SK-N-SH (cell line): ENCODE measurements at regions not wholly inside any gene's neighbourhood (a gene's known extent, or its start where the extent isn't known, plus 50 kb on each side); places are given as distances from the start of the nearest gene placed in this dataset.
A peak's percentile ranks its signal among the peaks of the same experiment; 100 is the strongest.
"Not testable (repeated sequence)": the region's sequence is repeated elsewhere in the genome, so short reads cannot be mapped to it uniquely, and the experiment has no call there.

Experiments used
- CTCF ChIA-PET: fragments of 300-600, 350-600 bp; formaldehyde crosslinking; extraction: SDS; loops from one replicate; lab custom pipeline; 2021; lab: Yijun Ruan, JAX
- POLR2A ChIA-PET: fragments of 350-600 bp; sonication (Branson Sonifier 250); formaldehyde crosslinking; extraction: SDS; loops from one replicate; lab custom pipeline; 2020; ENCODE audit warnings: antibody characterized with exemption, inconsistent platforms; lab: Yijun Ruan, JAX
- DNase-seq: peaks from one replicate; pipeline ENCODE4 v3.0.0; 2012
- H2AFZ ChIP-seq: fragments of 200-600 bp; sonication (generic); 2 replicates; pipeline ENCODE4 v1.8.1; 2016; ENCODE audit warnings: antibody characterized with exemption, mild to moderate bottlenecking, low read depth
- H3F3A ChIP-seq: fragments of 200-600 bp; sonication (generic); replicated peaks from 2 replicates; pipeline ENCODE3; 2016; ENCODE audit warnings: antibody characterized with exemption, mild to moderate bottlenecking; ENCODE audit not compliant: insufficient read depth
- H3K27ac ChIP-seq, 2 experiments: fragments of 200-500 bp in 1 of 2; fragments of 200-600 bp in 1 of 2; sonication (Bioruptor generic) in 1 of 2; sonication (generic), shearing (Covaris generic) in 1 of 2; 2 replicates each; pipeline versions ENCODE4 v1.5.1 to v1.6.1; 2014 to 2016; ENCODE audit warnings: low read depth in 2 of 2, inconsistent platforms in 1 of 2, low read length in 1 of 2, mild to moderate bottlenecking in 1 of 2, mixed read lengths in 1 of 2
- H3K27me3 ChIP-seq: fragments of 200-600 bp; sonication (generic), shearing (Covaris generic); 2 replicates; pipeline ENCODE4 v1.6.1; 2016; ENCODE audit warnings: mixed run types; ENCODE audit not compliant: insufficient read depth
- H3K36me3 ChIP-seq, 2 experiments: fragments of 200-500 bp in 1 of 2; fragments of 200-600 bp in 1 of 2; sonication (Bioruptor generic) in 1 of 2; sonication (generic) in 1 of 2; replicated peaks in 1 of 2; 2 replicates each; pipeline versions ENCODE3 to v1.5.1; 2014 to 2016; ENCODE audit warnings: low read length in 1 of 2, mild to moderate bottlenecking in 1 of 2; ENCODE audit not compliant: insufficient read depth in 2 of 2, control insufficient read depth in 1 of 2
- H3K4me1 ChIP-seq, 2 experiments: fragments of 200-500 bp in 1 of 2; fragments of 200-600 bp in 1 of 2; sonication (Bioruptor generic) in 1 of 2; sonication (generic), shearing (Covaris generic) in 1 of 2; 2 replicates each; pipeline versions ENCODE4 v1.5.1 to v1.6.1; 2014 to 2016; ENCODE audit warnings: low read depth in 1 of 2, low read length in 1 of 2, mixed run types in 1 of 2; ENCODE audit not compliant: insufficient read depth in 2 of 2, control insufficient read depth in 1 of 2
- H3K4me2 ChIP-seq: fragments of 200-600 bp; sonication (generic), shearing (Covaris generic); 2 replicates; pipeline ENCODE4 v1.6.1; 2017; ENCODE audit warnings: mixed run types
- H3K4me3 ChIP-seq, 2 experiments: fragments of 200-500 bp in 1 of 2; fragments of 200-600 bp in 1 of 2; sonication (Bioruptor generic) in 1 of 2; sonication (generic), shearing (Covaris generic) in 1 of 2; 2 replicates each; pipeline versions ENCODE4 v1.5.1 to v1.8.1; 2014 to 2016; ENCODE audit warnings: low read depth in 2 of 2, inconsistent platforms in 1 of 2, low read length in 1 of 2, mild to moderate bottlenecking in 1 of 2, mixed read lengths in 1 of 2, moderate library complexity in 1 of 2
- H3K79me2 ChIP-seq: fragments of 200-600 bp; sonication (generic); 2 replicates; pipeline ENCODE4 v1.8.1; 2017; ENCODE audit warnings: mild to moderate bottlenecking; ENCODE audit not compliant: insufficient read depth
- H3K9ac ChIP-seq: fragments of 200-600 bp; sonication (generic); 2 replicates; pipeline ENCODE4 v1.6.1; 2017; ENCODE audit warnings: mixed run types
- H3K9me2 ChIP-seq: fragments of 200-600 bp; sonication (generic); 2 replicates; pipeline ENCODE4 v1.6.1; 2017; ENCODE audit warnings: mixed run types
- H3K9me3 ChIP-seq: fragments of 200-600 bp; sonication (generic); 2 replicates; pipeline ENCODE4 v1.6.1; 2017; ENCODE audit warnings: mixed run types, mild to moderate bottlenecking, moderate library complexity
- H4K20me1 ChIP-seq: fragments of 200-600 bp; sonication (generic); 2 replicates; pipeline ENCODE4 v1.6.1; 2017; ENCODE audit warnings: mild to moderate bottlenecking, mixed run types; ENCODE audit not compliant: insufficient read depth
- CTCF ChIP-seq: fragments of 200-600 bp; sonication (generic); IDR thresholded peaks from 2 replicates; pipeline ENCODE4 v1.6.1; 2017; ENCODE audit warnings: antibody characterized with exemption, mild to moderate bottlenecking, moderate library complexity
- WGBS: methylation state at CpG from one replicate; pipeline ENCODE4 v1.1.6; 2017; ENCODE audit warnings: low lambda C conversion rate; 5-methylcytosine and 5-hydroxymethylcytosine counted together

DNA sequence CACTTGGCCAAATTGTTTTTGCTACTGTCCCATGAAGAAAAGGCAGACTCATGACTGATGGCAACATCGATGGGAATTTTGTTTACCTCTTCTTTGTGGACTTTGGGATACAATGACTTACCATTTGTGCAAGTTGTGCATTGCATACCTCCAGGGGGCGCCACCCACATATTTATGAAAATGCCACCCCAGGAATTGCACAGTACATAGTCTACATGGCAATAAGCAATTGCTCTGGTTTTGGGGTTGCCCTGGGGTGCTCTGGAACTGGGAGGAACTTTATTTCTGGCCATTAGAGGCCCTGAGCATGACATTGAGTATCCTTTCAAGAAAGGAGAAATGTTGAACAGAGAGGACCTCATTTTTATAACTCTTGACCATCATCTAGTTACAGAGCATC, 109.1 kb upstream of the ZNF195 start:
- H3F3A ChIP-seq, H3K27ac ChIP-seq, H3K9me3 ChIP-seq, H3K9me2 ChIP-seq, CTCF ChIA-PET, H3K79me2 ChIP-seq, DNase-seq, POLR2A ChIA-PET, H3K9ac ChIP-seq, H3K4me2 ChIP-seq, H3K4me1 ChIP-seq, H4K20me1 ChIP-seq, H3K36me3 ChIP-seq, H2AFZ ChIP-seq, H3K4me3 ChIP-seq, H3K27me3 ChIP-seq: not testable (repeated sequence)
- 21% methylated on average over 2 of the region's 2 CpGs for WGBS
- TF ChIP-seq CTCF = 0 out of 2 replicates have a peak, but pooled peaks have one; percentile 28

DNA sequence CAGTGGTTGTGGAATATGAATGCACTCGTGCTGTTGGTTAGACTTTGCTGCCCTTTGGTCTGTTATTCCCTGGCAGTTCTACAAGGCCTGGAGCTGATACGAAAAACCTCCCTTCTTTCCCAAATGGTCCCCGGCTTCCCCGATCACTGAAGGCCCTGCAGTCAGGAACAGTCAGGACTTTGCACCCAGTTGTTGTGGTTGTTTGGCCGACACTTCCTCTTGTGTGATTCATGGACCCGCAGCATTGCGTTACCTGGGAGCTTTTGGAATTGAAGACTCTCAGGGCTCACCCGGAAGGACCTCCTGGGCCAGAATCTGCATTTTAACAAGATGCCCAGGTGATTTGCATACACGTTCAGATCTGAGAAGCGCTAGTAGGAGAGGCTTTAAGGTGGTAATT, 106.8 kb upstream of the ZNF195 start:
- 46% methylated on average over 9 of the region's 10 CpGs for WGBS
- H3K79me2 ChIP-seq, H3K4me1 ChIP-seq, H3K9me3 ChIP-seq, DNase-seq, POLR2A ChIA-PET, H4K20me1 ChIP-seq, H3K4me2 ChIP-seq, H3K27ac ChIP-seq, H3K4me3 ChIP-seq, H2AFZ ChIP-seq, H3K36me3 ChIP-seq, H3K9ac ChIP-seq, H3F3A ChIP-seq, H3K9me2 ChIP-seq, H3K27me3 ChIP-seq: not testable (repeated sequence)
- CTCF ChIA-PET = interaction anchor here (1.4 to 1.9 kb wide), 2 partner anchors 123 to 124 kb away, joined by 3 to 7 read pairs; no protein-coding TSS in a partner anchor

DNA sequence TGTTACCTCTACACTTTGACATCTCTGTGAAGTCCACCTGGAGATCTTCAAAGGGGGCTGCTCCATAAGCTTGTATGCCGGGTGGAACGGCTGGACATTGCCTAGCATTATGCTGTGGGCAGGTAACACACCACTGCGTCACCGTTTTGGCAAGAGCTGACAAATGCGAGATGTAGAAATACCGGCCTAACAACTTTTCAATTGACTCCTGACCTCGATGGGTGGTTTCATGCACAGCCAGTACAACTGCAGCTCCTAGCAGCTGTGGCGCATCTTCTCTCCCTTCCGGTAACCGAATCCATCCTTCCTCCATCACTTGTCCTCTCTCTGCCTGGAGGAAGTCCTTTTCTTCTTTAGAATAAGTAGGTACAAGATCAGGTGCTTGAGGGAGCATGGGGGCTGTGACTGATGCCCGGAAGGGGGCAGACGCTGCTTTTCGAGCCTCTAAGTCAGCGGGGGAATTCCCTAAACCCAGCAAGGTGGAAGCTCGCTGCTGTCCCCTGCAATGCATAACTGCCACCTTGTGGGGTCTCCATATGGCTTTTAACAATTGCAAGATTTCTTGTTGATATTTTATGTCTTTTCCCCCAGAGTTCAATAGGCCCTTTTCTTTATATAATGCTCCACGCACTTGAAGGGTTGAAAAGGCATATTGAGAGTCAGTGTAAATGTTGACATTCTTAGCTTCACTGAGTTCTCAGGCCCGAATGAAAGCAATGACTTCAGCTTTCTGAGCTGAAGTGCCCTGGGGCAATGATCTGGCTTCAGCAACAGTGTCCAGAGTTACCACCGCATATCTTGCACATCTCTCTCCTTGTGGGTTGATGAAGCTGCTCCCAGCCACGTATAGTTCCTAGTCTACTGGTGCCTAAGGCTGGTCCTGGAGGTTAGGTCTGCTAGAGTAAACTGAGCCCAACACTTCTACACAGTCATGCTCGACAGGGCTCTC, 98.3 kb upstream of the ZNF195 start:
- H3K9me3 ChIP-seq, H3K4me2 ChIP-seq, DNase-seq, H3K79me2 ChIP-seq, H3F3A ChIP-seq, H3K9me2 ChIP-seq, POLR2A ChIA-PET, H3K9ac ChIP-seq, H3K4me1 ChIP-seq, H4K20me1 ChIP-seq, H3K27ac ChIP-seq, H2AFZ ChIP-seq, H3K27me3 ChIP-seq, H3K4me3 ChIP-seq, H3K36me3 ChIP-seq: not testable (repeated sequence)
- WGBS = 66% methylated on average over 16 of the region's 20 CpGs
- CTCF ChIA-PET = interaction anchor here (1.1 to 1.7 kb wide), 3 partner anchors 24 to 133 kb away, joined by 3 to 6 read pairs (median 5); no protein-coding TSS in a partner anchor
